ENCODE measurements at regions not wholly inside any gene's neighbourhood (a gene's known extent, or its start where the extent isn't known, plus 50 kb on each side); places are given as distances from the start of the nearest gene placed in this dataset.

DNA sequence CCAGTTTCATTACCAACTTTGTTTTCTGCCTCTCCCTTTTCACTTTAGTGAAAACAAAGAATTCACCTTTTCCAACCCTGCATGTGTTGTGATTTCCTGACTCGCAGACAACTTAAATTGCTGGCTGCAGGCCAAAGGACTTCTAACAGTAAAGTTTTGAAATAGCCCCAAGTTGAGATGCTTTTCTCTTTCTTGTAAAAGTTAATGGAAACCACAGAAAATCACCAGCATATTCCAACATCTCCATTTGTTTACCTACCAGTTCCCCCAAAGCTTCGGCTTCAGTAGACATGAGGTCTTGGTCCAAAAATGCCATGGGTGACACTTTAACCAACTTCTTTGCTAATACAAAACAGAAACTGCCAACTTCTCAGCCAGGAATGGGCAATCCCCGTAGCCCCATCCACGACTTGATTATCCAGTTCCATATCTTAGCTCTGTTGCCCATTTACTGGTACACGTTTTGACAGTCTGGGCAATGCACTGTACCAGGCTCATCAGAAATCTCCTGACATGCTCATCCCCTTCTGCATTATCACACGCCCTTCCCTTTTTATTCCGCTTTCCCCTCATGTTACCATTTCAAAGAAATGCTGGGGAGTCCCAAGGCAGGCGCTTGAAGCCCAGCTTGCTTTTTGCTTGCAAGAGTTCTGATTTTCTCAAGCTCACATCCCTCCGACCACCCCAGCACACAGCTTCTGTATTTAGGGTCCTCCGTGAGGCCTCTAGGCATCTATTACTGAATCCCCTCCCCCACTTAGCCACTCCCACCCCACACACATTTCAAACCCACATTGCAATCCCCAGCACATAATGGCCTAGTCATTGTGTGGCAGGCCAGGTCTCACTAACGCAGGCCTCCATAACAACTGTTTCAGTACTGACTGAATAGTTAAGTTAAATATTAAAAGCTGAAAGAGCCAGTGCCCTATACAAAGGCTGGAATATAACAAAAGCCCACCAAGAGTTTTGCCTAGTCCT lies 137.9 kb upstream of the S100G start:
- no peak for DNase-seq

DNA sequence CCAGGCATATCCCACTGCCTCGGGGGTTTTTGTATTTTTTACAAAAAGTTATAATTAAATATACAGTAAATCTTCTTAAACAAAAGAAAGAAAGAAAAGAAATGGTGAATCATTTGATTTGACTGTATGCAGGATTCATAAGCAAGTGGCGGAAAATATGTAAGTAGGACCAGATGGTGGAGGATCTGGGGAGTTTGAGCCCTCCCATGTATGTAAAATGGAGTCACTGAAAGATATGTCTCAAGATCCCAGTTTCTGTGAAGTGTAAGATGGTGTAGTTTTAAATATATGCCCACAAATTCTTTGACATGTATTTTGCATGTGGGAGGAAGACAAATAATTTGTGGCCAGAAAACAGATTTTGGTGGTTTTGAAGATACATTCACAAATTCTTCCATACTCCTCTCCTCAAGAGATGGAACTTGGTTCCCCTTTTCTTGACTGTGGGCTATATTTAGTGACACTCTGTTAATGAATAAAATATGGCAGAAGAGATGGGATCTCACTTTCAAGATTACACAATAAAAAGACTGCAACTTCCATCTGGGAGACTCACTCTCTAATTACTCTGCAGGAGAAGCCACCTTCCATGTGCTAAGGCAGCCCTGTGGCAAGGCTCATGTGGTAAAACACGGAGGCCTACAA lies 133.6 kb upstream of the S100G start:
- no peak for DNase-seq

DNA sequence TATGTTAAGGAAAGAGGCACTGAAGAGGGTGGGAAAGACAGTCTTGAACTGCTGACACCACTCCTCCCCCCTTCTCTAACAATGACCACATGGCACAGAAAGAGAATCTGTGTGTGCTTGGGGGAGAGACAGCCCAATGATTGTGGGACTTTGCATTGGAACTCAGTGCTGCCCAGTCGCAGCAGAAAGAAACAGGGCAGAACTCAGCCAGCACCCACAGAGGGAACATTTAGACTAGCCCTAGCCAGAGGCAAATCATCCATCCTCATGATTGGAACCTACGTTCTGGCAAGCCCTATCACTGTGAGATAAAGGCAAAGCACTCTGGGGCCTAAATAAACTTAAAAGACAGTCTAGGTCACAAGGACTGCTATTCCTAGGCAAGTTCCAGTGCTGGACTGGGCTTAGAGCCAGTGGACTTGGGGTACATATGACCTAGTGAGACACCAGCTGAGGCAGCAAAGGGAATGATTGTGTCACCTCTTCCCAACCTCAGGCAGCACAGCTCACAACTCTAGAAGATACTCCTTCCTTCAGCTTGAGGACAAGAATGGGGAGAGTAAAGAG lies 132.8 kb upstream of the S100G start:
- DNase-seq = no peak

DNA sequence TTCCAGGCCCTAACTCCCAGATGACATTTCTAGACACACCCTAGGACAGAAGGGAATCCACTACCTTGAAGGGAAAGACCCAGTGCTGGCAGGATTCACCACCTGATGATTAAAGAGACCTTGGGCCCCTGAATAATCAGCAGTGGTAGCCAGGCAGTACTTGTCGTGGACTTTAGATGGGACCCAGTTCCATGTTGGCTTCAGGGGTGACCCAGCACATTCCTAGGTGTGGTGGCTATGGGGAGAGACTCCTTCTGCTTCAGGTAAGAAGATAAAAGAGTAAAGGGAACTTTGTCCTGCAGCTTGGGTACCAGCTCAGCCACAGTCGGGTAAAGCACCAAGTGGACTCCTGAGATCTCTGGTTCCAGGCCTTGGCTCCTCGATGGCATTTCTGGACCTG lies 131.8 kb upstream of the S100G start:
- no peak for DNase-seq

DNA sequence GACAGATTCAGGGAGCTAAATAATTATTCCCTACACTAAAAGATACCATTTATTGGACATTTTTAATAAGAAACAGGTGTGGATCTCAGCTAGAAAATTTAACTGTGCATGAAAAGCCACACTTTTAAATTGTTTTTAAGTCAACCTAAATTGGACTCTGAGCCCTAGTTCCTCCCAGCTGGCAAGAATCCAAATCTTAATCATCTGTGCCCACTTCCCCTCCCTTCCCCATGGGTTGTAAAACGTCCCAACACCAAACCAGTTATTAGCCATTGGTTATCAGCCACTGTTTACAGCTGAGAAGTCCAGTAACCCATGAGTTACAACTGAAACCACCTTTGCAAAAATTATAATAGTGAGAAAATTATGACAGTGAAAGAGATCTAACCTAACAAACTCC lies 125.6 kb upstream of the S100G start:
- no peak for DNase-seq

DNA sequence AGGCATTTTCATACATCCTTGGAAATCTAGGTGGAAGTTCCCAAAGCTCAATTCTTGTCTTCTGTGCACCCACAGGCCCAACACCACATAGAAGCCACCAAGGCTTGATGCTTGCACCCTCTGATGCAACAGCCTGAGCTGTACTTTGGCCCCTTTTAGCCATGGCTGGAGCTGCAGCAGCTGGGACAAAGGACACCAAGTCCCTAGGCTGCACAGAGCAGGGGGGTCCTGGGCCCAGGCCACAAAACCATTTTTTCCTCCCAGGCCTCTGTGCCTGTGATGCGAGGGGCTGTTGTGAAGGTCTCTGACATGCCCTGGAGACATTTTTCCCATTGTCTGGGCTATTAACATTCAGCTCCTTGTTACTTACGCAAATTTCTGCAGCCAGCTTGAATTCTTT lies 124.0 kb upstream of the S100G start:
- no peak for DNase-seq

DNA sequence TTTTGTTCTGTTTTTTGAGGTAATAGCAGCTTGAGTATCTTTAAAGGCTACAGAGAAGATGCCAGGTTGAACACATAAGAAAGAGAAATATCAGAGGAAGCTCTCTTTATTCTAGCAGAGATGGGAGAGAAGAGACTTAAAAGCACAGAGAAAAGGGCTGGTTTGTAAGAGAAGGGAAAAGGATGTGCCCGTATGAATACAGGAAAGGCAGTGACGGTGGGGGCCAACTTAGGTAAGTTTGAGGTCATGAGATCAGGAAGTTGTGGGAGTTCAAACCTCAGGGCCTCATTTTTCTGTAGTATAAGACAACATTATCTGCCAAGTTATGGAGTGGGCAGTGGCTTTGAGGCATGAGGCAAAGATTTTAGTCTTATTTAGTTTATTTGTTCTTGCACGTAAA lies 121.3 kb upstream of the S100G start:
- DNase-seq = no peak

Measured in NCI-H1105 (cell line).